Adrenal gland (tissue), 5 donors: ENCODE measurements at regions not wholly inside any gene's neighbourhood (a gene's known extent, or its start where the extent isn't known, plus 50 kb on each side); places are given as distances from the start of the nearest gene placed in this dataset.

ENCODE experiments used
- CTCF ChIP-seq, 6 experiments: fragments of 450-650 bp in 4 of 6; fragments of 200-600 bp in 2 of 6; sonication (generic) in 1 of 6; IDR thresholded peaks; 1 replicate in 5 of 6; 2 replicates in 1 of 6; pipeline versions ENCODE4 v1.5.1 to v1.8.0; 2016 to 2021; ENCODE audit warnings: antibody characterized with exemption in 6 of 6, mild to moderate bottlenecking in 2 of 6, moderate library complexity in 1 of 6
- POLR2A ChIP-seq, 2 donors: fragments of 450-650 bp; IDR thresholded peaks; one replicate each; pipeline ENCODE4 v1.6.1; 2017; ENCODE audit warnings: antibody characterized with exemption in 2 of 2, mild to moderate bottlenecking in 2 of 2, moderate library complexity in 1 of 2
- donor health status: DM: no; HTN: no; CAD: no.

- TF ChIP-seq CTCF (IDR thresholded peaks at IDR 0.05) (no peak), POLR2A (IDR thresholded peaks at IDR 0.05) (no peak)
Observed at GRCh38 chr6:56756791-56757587, 114.3 kb upstream of the DST start.
